ENCODE measurements at regions not wholly inside any gene's neighbourhood (a gene's known extent, or its start where the extent isn't known, plus 50 kb on each side); places are given as distances from the start of the nearest gene placed in this dataset.
A peak's percentile ranks its signal among the peaks of the same experiment; 100 is the strongest.

DNA sequence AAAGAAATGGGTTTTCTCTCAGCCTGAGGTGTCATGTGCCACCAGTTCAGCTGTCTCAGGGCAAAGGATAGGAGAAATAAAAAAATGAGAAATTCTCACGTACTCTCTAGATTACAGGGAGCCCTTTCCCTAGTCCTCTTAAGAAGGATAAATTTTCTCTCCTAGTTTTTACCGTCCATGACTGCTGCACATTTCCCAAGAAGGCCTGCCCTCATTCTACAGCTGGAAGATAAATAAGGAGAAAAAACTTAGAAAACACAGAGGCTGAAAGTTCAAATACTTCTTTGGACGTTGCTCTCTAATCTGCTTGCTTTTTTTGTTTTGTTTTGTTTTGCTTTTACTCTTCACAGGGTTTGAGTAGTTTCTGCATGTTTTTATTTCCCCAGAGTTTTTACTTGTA lies 211.9 kb downstream of the DCAF12L2 start:
- Histone ChIP-seq H3K27me3 (no peaks in the 10 kb centered on the region), H3K4me3 (no peak overlapping the region), H3K27ac (no peak overlapping the region), H3K4me1 (no peaks in the 10 kb centered on the region), H3K36me3 (no peaks in the 10 kb centered on the region), H3K9me3 (no peaks in the 10 kb centered on the region)
- TF ChIP-seq EP300 (IDR thresholded peaks at IDR 0.05) (no peak), POLR2AphosphoS5 (IDR thresholded peaks at IDR 0.05) (no peak), POLR2A (IDR thresholded peaks at IDR 0.05) (no peak)
- TF ChIP-seq, protein P1, sequence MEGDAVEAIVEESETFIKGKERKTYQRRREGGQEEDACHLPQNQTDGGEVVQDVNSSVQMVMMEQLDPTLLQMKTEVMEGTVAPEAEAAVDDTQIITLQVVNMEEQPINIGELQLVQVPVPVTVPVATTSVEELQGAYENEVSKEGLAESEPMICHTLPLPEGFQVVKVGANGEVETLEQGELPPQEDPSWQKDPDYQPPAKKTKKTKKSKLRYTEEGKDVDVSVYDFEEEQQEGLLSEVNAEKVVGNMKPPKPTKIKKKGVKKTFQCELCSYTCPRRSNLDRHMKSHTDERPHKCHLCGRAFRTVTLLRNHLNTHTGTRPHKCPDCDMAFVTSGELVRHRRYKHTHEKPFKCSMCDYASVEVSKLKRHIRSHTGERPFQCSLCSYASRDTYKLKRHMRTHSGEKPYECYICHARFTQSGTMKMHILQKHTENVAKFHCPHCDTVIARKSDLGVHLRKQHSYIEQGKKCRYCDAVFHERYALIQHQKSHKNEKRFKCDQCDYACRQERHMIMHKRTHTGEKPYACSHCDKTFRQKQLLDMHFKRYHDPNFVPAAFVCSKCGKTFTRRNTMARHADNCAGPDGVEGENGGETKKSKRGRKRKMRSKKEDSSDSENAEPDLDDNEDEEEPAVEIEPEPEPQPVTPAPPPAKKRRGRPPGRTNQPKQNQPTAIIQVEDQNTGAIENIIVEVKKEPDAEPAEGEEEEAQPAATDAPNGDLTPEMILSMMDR (IDR thresholded peaks at IDR 0.05), result no peak
- WGBS, 2 donors (ENCODE audit: low coverage in 1 of 2), result 13 to 30% methylated on average over 3 of the region's 3 CpGs
- ATAC-seq, result no peak

DNA sequence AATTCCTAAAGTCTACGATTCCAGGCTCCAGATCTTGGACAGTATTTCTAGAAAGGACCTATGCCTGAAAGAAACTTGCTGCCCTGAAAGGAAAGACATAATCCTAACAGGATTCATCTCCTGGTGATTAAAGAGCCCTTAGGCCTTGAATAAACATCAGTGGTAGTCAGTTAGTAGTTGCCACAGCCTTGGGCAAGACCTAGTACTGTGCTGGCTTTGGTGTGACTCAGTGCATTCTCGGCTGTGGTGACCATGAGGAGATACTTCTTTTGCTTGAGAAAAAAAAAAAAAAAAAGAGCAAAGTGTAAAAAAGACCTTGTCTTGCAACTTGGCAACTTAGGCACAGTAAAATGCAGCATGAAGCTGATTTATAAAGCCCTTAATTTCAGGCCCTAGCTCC lies 188.2 kb downstream of the DCAF12L2 start:
- Histone ChIP-seq H3K27me3 (no peaks in the 10 kb centered on the region), H3K4me1 (no peaks in the 10 kb centered on the region), H3K27ac (no peak overlapping the region), H3K9me3 (no peaks in the 10 kb centered on the region), H3K4me3 (no peak overlapping the region), H3K36me3 (no peaks in the 10 kb centered on the region)
- no peak for ATAC-seq
- TF ChIP-seq, protein P1 (IDR thresholded peaks at IDR 0.05), result no peak
- TF ChIP-seq POLR2A (IDR thresholded peaks at IDR 0.05) (no peak), EP300 (IDR thresholded peaks at IDR 0.05) (no peak), POLR2AphosphoS5 (IDR thresholded peaks at IDR 0.05) (no peak)
- 50% methylated on average over 1 of the region's 2 CpGs; no CpG with 5 or more reads in 1 of the 2 donors for WGBS, 2 donors (ENCODE audit: low coverage in 1 of 2)

DNA sequence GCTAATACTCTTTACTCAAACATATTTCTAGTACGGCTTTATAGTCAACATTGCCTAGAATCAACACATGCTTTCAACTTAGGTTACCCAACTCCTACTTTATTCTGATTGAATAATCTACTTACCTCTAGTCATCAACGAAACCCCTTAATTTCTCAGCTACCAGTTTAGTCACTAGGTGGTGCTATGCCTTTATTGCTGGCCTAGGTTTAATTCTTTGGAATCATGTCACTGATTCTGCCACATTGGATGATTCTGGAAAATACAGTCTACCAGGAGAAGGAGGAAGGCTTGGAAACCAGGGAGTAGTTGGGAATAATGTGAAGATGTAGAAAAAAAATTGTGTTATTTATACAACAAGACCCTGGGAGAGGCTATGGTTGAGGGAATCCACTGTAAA lies 167.7 kb downstream of the DCAF12L2 start:
- Histone ChIP-seq H3K4me3 (no peak overlapping the region), H3K27ac (no peak overlapping the region), H3K9me3 (no peaks in the 10 kb centered on the region), H3K27me3 (no peaks in the 10 kb centered on the region), H3K4me1 (no peaks in the 10 kb centered on the region), H3K36me3 (no peaks in the 10 kb centered on the region)
- WGBS, 2 donors (ENCODE audit: low coverage in 1 of 2), result 0 to 14% methylated on average over 1 to 2 of the region's 2 CpGs
- ATAC-seq, result no peak
- TF ChIP-seq POLR2AphosphoS5 (IDR thresholded peaks at IDR 0.05), result no peak
- TF ChIP-seq, protein P1 (IDR thresholded peaks at IDR 0.05), result peak in 1 of 4 experiments; percentile 23
- TF ChIP-seq EP300 (IDR thresholded peaks at IDR 0.05), result no peak
- TF ChIP-seq POLR2A (IDR thresholded peaks at IDR 0.05), result no peak

DNA sequence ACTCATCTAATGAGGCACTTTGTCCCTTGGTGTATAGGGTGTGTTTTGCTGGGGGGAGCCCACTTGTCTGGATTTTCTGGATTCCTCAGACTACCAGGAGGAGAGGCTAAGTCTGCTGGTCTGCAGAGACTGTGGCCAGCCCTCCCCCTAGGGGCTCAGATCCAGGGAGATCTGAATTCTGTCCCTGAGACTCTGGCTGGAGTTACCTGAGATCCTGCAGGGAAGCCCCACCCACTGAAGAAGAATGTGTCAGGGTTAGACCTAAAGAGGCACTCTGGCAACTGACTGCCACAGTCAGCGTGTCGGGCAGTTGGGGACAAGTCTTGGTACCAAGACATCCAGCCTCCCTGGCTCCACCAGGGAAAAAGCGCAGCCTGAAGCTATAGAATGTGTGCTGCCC lies 138.9 kb downstream of the DCAF12L2 start:
- no peaks in the 10 kb centered on the region for H3K27me3 ChIP-seq
- no peak overlapping the region for H3K4me3 ChIP-seq
- no peak overlapping the region for H3K27ac ChIP-seq
- ATAC-seq, result no peak
- H3K9me3 ChIP-seq, result no peaks in the 10 kb centered on the region
- H3K4me1 ChIP-seq, result no peaks in the 10 kb centered on the region
- no CpG with 5 or more reads among the region's 3 CpGs for WGBS, 2 donors (ENCODE audit: low coverage in 1 of 2)
- no peak for TF ChIP-seq POLR2AphosphoS5 (IDR thresholded peaks at IDR 0.05)
- TF ChIP-seq, protein P1 (IDR thresholded peaks at IDR 0.05), result no peak
- no peak for TF ChIP-seq POLR2A (IDR thresholded peaks at IDR 0.05)
- no peak for TF ChIP-seq EP300 (IDR thresholded peaks at IDR 0.05)
- no peaks in the 10 kb centered on the region for H3K36me3 ChIP-seq

DNA sequence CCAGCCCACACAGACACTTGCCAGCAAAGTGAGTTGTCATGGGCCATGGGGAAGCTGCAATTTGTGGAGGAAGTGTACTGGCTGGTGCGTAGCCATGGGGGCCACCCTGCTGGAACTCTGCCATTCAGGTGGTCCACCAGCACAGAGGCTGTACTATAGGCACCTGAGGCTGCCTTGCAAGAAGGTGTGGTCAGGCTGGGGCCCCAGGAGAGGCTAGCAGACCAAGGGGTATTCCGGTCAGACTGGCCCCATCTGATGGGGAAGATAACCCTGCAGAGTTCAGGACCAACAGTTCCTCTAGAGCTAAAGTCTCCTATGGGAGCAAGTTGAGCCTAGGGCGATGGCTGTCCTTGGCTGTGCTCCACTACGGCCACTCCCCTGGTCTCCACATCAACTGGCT lies 136.1 kb downstream of the DCAF12L2 start:
- H3K9me3 ChIP-seq, result no peaks in the 10 kb centered on the region
- no peaks in the 10 kb centered on the region for H3K4me1 ChIP-seq
- H3K27ac ChIP-seq, result no peak overlapping the region
- WGBS, 2 donors (ENCODE audit: low coverage in 1 of 2), result 71% methylated on average over 2 of the region's 4 CpGs; no CpG with 5 or more reads in 1 of the 2 donors
- ATAC-seq, result no peak
- TF ChIP-seq POLR2AphosphoS5 (IDR thresholded peaks at IDR 0.05) (no peak), POLR2A (IDR thresholded peaks at IDR 0.05) (no peak), EP300 (IDR thresholded peaks at IDR 0.05) (no peak)
- TF ChIP-seq, protein P1 (IDR thresholded peaks at IDR 0.05), result no peak
- no peak overlapping the region for H3K4me3 ChIP-seq
- no peaks in the 10 kb centered on the region for H3K27me3 ChIP-seq
- no peaks in the 10 kb centered on the region for H3K36me3 ChIP-seq

All from gastroesophageal sphincter (tissue), 4 donors.